Large intestine (tissue), 3 donors: ENCODE measurements at regions not wholly inside any gene's neighbourhood (a gene's known extent, or its start where the extent isn't known, plus 50 kb on each side); places are given as distances from the start of the nearest gene placed in this dataset.

Experiments
- DNase-seq, 2 donors: peaks; one replicate each; pipeline versions ENCODE4 v3.0.0 to v3.0.0-alpha.2; 2013
- H3K27ac ChIP-seq: one replicate; pipeline ENCODE4 v1.5.1; 2013; ENCODE audit warnings: low read length
- H3K27me3 ChIP-seq: 2 replicates; pipeline ENCODE4 v1.6.1; 2013; ENCODE audit warnings: low read length; ENCODE audit not compliant: control insufficient read depth, insufficient read depth
- H3K36me3 ChIP-seq: 2 replicates; pipeline ENCODE4 v1.6.1; 2013; ENCODE audit warnings: low read length; ENCODE audit not compliant: control insufficient read depth, insufficient read depth
- H3K4me1 ChIP-seq: one replicate; pipeline ENCODE4 v1.6.1; 2013; ENCODE audit warnings: low read length; ENCODE audit not compliant: control insufficient read depth, insufficient read depth
- H3K4me3 ChIP-seq: one replicate; pipeline ENCODE4 v1.5.1; 2013; ENCODE audit warnings: low read length
- H3K9me3 ChIP-seq: one replicate; pipeline ENCODE4 v1.6.1; 2013; ENCODE audit warnings: mild to moderate bottlenecking, low read depth, low read length, moderate library complexity; ENCODE audit not compliant: control insufficient read depth
- WGBS: methylation state at CpG from one replicate; pipeline ENCODE4 v1.1.5; 2013; ENCODE audit warnings: low lambda C conversion rate; ENCODE audit not compliant: insufficient coverage; 5-methylcytosine and 5-hydroxymethylcytosine counted together

DNA sequence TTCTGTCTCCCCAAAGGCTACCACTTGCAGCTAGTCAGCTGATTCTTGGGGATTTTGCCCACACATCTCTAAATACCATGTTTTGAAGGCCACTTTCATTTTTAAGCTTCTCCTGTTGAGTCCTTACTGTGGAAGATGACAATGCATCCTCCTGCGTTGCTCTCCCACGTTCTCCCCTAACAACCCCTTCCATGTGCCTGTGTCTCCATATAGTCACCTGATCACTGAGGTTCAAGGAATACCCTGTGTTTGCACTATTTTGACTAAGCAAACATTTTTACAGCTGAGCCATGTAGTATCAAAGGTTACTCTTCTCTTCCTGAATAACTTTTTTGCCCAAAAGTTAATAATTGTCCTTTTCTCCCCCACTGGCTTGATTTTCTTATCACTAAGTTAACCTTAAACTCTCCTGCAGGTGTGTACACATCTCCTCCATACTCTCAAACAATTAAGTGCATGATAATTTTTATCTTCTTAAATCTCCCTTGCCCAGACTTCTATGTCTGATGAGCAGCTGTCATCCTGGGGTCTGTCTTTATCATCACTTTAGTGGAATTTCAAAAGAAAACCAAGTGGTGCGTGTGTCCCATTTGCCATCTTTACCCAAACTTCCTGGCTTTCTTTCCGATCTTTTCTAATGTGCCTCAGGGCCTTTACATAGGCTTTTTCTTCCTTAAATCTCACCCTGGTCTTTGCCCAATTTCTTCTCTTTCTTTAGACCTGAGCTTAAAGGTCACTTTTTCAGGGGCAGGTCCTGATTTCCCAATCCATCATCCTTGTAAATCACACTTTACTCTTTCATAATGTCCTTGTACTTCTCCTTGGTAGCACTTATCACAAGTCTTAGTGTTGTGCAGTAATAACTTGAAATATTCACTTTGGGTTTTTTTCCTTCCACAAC is 85.2 kb upstream of the SPATS2L start:
- Histone ChIP-seq H3K9me3 (no peaks in the 10 kb centered on the region), H3K27ac (peak overlapping the region; percentile 75), H3K4me1 (peaks cover 28% of the 10 kb centered on the region), H3K36me3 (no peaks in the 10 kb centered on the region), H3K4me3 (no peak overlapping the region), H3K27me3 (no peaks in the 10 kb centered on the region)
- peak; percentile 84 to 94 for DNase-seq
- 13% methylated on average over 2 of the region's 4 CpGs for WGBS

DNA sequence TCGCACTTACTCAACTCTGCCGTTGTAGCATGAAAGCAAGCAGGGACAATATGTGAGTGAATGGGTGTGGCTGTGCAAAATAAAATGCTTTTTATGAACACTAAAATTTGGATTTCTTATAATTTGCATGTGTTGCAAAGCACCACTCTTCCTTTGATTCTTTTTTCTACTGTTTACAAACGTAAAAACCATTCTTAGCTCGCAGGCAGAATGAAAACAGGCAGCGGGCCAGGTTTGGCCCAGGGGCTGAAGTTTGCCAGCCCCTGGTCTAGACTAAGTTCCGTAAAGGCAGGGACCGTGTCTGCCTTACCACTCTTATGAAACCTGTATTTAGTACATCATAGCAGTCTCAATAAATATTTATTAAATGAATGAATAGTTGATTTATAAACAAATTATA is 83.7 kb upstream of the SPATS2L start:
- no peak overlapping the region for H3K4me3 ChIP-seq
- H3K27ac ChIP-seq: no peak overlapping the region
- no peak for DNase-seq
- H3K4me1 ChIP-seq: peaks cover 28% of the 10 kb centered on the region
- H3K9me3 ChIP-seq: no peaks in the 10 kb centered on the region
- H3K36me3 ChIP-seq: no peaks in the 10 kb centered on the region
- WGBS: 100% methylated on average over 1 of the region's 7 CpGs
- no peaks in the 10 kb centered on the region for H3K27me3 ChIP-seq

DNA sequence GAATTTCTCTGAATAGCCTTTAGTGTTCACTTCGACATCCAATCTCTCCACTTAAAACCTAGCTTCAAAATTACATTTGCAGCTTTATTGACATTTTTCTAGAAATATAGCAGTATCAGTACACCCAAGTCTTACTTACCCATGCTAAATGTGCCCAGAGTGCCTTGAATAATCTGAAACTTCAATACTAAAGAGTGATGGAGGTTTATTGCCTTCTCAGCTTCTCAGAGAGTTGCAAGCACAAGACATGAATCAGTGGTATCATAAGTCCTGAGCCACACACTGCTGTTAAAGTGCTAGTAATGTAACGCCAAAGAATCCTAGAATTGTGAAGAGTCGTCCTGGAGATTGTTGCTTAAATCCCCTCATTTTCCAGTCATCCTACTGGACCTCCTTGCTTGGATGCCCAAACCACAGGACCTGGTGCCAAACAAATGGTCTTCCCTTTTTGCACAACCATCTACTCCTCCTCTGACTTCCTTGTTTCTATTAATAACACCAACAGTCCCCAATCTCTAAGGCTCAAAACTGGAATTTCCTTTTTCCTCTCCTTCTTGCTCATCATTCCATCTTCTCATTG is 83.2 kb upstream of the SPATS2L start:
- Histone ChIP-seq H3K27ac (no peak overlapping the region), H3K36me3 (no peaks in the 10 kb centered on the region), H3K4me1 (peaks cover 28% of the 10 kb centered on the region), H3K9me3 (no peaks in the 10 kb centered on the region), H3K4me3 (no peak overlapping the region), H3K27me3 (no peaks in the 10 kb centered on the region)
- no CpG with 5 or more reads among the region's 3 CpGs for WGBS
- no peak for DNase-seq

DNA sequence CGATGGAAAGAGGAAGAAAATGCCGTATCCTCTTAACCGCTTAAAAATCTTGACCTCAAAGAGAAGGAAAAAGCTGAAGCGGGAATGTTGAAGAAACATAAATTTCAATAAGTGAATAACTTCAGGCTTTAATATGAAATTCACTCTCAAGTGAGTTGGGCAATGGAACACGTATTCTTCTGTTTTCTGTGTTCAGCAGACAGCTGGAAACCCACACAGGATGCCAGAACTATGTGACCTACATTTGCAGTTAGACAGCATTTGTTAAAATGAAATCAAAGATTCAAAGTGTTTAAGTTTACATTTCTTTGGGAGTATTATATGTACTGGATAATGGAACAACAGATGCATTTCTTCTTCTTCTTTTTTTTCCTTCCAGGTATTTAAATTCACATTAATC is 80.5 kb upstream of the SPATS2L start:
- Histone ChIP-seq H3K4me3 (no peak overlapping the region), H3K9me3 (no peaks in the 10 kb centered on the region), H3K27me3 (no peaks in the 10 kb centered on the region), H3K27ac (no peak overlapping the region), H3K4me1 (peaks cover 13% of the 10 kb centered on the region), H3K36me3 (no peaks in the 10 kb centered on the region)
- WGBS: 97% methylated on average over 4 of the region's 5 CpGs
- no peak for DNase-seq

DNA sequence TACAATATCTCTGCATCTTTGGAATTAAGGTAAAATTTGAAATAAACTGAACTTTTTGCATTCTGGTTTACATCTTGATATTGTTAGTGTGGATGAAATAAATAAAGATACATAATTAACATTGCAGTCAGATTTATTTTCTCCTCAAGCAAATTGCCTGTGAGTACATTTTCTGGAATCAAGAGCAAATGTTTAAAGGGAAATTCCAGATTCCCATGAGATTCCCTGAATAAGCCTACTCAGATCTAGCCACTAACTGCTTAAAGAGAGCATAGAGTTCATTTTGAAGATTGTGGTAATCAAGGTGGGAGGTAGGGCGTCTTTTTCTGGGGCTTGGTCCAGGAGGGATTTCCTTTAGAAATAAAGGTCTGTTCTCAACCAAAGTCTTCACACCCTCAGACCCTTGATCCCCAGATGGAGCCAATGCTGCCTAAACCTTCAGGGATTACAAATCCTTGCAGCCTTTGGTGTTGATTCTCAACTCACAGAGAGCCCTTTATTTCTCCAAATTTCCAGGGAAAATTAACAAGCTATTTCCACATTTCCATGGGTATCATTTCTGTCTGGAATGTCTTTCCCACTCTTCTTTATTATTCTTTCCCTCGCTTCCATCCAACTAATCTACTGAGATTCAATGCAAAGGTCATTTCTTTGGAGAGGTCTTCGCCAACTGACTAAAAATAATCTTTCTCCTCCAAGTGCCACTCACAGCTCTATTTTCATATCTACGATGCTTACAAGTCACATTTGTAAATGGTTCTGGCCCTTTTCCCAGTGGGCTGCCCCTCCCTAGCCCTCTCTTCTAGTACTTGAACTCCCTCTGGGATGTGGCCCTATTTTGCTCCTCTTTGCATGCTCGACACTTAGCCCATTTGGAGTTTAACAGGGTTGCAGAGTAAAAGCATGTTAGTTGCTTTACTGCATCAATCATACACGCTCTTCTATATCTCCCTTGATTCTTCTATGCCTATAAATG is 79.8 kb upstream of the SPATS2L start:
- H3K27me3 ChIP-seq: no peaks in the 10 kb centered on the region
- no peak overlapping the region for H3K27ac ChIP-seq
- no peaks in the 10 kb centered on the region for H3K36me3 ChIP-seq
- no peaks in the 10 kb centered on the region for H3K9me3 ChIP-seq
- no peak overlapping the region for H3K4me3 ChIP-seq
- no peak for DNase-seq
- peaks cover 12% of the 10 kb centered on the region for H3K4me1 ChIP-seq
- WGBS: 60% methylated on average over 1 of the region's 6 CpGs

DNA sequence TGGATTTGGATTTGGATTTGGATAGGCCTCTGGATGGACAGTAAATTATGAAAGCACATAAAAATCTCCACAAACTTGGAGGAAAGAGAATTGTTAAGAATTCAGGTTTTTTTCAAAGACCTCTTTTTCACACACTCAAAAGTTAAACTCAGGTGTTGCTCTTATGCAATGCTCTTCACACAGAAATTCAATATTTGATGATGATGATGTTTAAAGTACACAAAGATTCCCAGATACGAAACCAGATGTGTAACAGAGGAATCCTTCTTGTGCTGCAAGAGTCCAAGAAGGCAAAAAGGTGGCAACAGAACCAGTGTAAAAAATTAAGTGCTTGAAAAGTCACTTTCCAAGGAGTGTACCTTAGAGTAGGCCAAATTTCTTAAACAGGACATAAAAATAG is 75.8 kb upstream of the SPATS2L start:
- DNase-seq: no peak
- Histone ChIP-seq H3K4me3 (no peak overlapping the region), H3K27me3 (no peaks in the 10 kb centered on the region), H3K27ac (no peak overlapping the region), H3K9me3 (no peaks in the 10 kb centered on the region), H3K36me3 (no peaks in the 10 kb centered on the region), H3K4me1 (no peaks in the 10 kb centered on the region)
- no CpG with 5 or more reads among the region's 1 CpG for WGBS

DNA sequence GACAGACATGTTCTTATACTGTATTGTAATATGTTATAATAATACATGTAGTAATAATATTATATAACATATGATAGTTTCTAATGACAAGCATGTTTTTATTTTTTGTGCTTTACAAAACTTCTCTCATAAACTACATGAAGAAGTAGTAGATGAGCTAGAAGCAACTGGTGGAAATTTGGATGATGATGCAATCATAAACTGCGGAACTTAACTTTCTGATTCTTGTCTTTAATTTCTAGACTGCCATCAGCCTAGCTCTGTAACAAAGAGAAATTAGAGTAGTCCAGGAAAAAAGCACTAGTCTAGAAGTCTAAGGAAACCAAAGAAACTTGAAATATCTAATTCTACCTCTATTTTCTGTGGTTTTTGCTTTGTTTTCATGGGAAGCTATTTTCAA is 71.0 kb upstream of the SPATS2L start:
- no peak for DNase-seq
- H3K4me3 ChIP-seq: no peak overlapping the region
- H3K9me3 ChIP-seq: no peaks in the 10 kb centered on the region
- no peaks in the 10 kb centered on the region for H3K4me1 ChIP-seq
- no peak overlapping the region for H3K27ac ChIP-seq
- 100% methylated on average over 1 of the region's 1 CpG for WGBS
- no peaks in the 10 kb centered on the region for H3K27me3 ChIP-seq
- H3K36me3 ChIP-seq: no peaks in the 10 kb centered on the region

DNA sequence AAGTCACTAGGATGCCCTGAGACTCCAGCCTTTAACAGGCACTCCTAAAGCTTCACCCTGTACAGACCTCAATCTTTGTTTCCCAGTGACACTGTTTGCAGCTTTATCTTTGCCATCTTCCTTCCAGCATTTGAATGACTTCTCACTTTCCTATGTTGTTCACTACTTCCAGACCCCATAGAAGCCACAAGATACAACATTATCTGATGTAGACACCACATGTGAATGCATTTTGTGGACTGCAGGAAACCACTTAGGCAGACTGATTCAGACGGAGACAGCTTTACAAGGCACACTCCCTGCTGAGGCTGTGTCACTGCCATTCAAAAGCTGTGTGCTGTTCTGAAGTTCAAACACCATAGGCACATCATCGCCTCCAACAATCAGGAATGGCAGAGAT is 67.3 kb upstream of the SPATS2L start:
- no peaks in the 10 kb centered on the region for H3K9me3 ChIP-seq
- H3K27ac ChIP-seq: no peak overlapping the region
- H3K36me3 ChIP-seq: no peaks in the 10 kb centered on the region
- no peaks in the 10 kb centered on the region for H3K27me3 ChIP-seq
- no peak overlapping the region for H3K4me3 ChIP-seq
- no peaks in the 10 kb centered on the region for H3K4me1 ChIP-seq
- DNase-seq: no peak
- no CpG with 5 or more reads among the region's 2 CpGs for WGBS

DNA sequence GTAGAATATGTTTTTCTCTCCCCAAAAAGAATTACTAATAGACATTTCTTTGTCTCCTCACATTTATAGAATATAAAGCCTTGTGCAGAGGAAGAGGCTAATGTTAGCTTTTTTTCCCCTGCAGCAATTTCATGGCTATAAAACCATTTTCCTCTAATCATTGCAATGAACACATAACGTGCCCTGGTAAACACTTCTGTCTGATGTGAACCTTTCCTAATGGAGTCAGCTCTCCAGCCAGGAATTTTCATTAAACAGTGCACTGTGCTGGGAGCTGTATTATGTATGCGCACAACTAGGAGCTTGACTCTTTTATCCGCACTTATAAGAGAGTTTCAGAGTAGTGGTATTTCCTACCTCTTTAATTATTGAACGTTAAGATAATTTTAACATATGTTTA is 63.9 kb upstream of the SPATS2L start:
- H3K36me3 ChIP-seq: no peaks in the 10 kb centered on the region
- no peaks in the 10 kb centered on the region for H3K4me1 ChIP-seq
- H3K4me3 ChIP-seq: no peak overlapping the region
- H3K27me3 ChIP-seq: no peaks in the 10 kb centered on the region
- 60% methylated on average over 1 of the region's 4 CpGs for WGBS
- no peak overlapping the region for H3K27ac ChIP-seq
- no peak for DNase-seq
- no peaks in the 10 kb centered on the region for H3K9me3 ChIP-seq

DNA sequence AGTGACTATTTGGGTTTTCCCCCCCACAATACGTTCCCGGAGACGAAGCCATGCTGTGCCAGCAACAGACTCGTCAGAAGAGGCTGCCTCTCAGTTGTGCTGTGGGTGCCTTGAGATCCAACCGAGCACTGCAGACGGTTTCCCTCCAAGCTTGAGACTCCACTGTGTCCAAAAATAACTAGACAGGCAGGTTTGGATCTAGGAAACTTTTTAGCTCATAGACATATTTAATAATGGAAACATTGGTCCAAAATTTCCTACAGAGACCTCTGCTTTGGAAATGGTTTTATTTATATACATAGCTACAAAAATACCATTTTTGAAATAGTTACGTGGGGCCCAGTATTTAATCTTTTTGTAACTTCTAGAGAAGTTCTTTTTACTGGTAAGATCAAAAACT is 63.1 kb upstream of the SPATS2L start:
- no CpG with 5 or more reads among the region's 7 CpGs for WGBS
- no peaks in the 10 kb centered on the region for H3K9me3 ChIP-seq

More for the DNA sequence above, 63.1 kb upstream of the SPATS2L start:
- Histone ChIP-seq H3K27ac (no peak overlapping the region), H3K4me1 (no peaks in the 10 kb centered on the region), H3K4me3 (no peak overlapping the region), H3K36me3 (no peaks in the 10 kb centered on the region), H3K27me3 (no peaks in the 10 kb centered on the region)
- no peak for DNase-seq
